Neural cell (in vitro differentiated cells): ENCODE measurements at regions not wholly inside any gene's neighbourhood (a gene's known extent, or its start where the extent isn't known, plus 50 kb on each side); places are given as distances from the start of the nearest gene placed in this dataset.

Experiments used
- CTCF ChIP-seq: fragments of 450-650 bp; IDR thresholded peaks from 2 replicates; pipeline ENCODE4 v1.5.1; 2014; ENCODE audit warnings: antibody characterized with exemption, mild to moderate bottlenecking, moderate library complexity; ENCODE audit not compliant: poor library complexity, severe bottlenecking
- EP300 ChIP-seq: fragments of 450-650 bp; conservative IDR thresholded peaks from 2 replicates; pipeline ENCODE4 v1.6.1; 2014; ENCODE audit warnings: antibody characterized with exemption, mild to moderate bottlenecking, moderate library complexity; ENCODE audit not compliant: poor library complexity, severe bottlenecking
- EZH2 ChIP-seq: fragments of 200-600, 300-800 bp; shearing (Covaris generic), sonication (generic); IDR thresholded peaks from 2 replicates; pipeline ENCODE4 v1.6.1; 2014; ENCODE audit warnings: antibody characterized with exemption, low read length, borderline replicate concordance, mild to moderate bottlenecking; ENCODE audit not compliant: insufficient read depth, poor library complexity, severe bottlenecking
- POLR2AphosphoS5 ChIP-seq: IDR thresholded peaks from 2 replicates; pipeline ENCODE4 v1.6.1; 2012
- RAD21 ChIP-seq: fragments of 450-650 bp; conservative IDR thresholded peaks from 2 replicates; pipeline ENCODE4 v1.6.1; 2014; ENCODE audit warnings: antibody characterized with exemption, mild to moderate bottlenecking, moderate library complexity
- SMC3 ChIP-seq: fragments of 450-650 bp; conservative IDR thresholded peaks from 2 replicates; pipeline ENCODE4 v1.6.1; 2014; ENCODE audit warnings: antibody characterized with exemption, mild to moderate bottlenecking, moderate library complexity; ENCODE audit not compliant: poor library complexity

GRCh38 chr2:57563015-57563414 is 483.6 kb upstream of the VRK2 start:
- TF ChIP-seq POLR2AphosphoS5: no peak
- TF ChIP-seq CTCF: no peak
- TF ChIP-seq EZH2: no peak
- no peak for TF ChIP-seq SMC3
- no peak for TF ChIP-seq EP300
- no peak for TF ChIP-seq RAD21
